ENCODE measurements at regions not wholly inside any gene's neighbourhood (a gene's known extent, or its start where the extent isn't known, plus 50 kb on each side); places are given as distances from the start of the nearest gene placed in this dataset.
A peak's percentile ranks its signal among the peaks of the same experiment; 100 is the strongest.

- no peak for TF ChIP-seq CTCF (IDR thresholded peaks at IDR 0.05)
- H3K36me3 ChIP-seq = no peaks in the 10 kb centered on the region
- DNase-seq (ENCODE audit: low spot score in 2 of 2) = no peak
- no peak overlapping the region for H3K4me3 ChIP-seq
- intact Hi-C loops (cut with DNase I) = no loop called here
- H3K9me3 ChIP-seq = no peaks in the 10 kb centered on the region
- no peak overlapping the region for H3K27ac ChIP-seq
- H3K27me3 ChIP-seq = no peaks in the 10 kb centered on the region
- no peaks in the 10 kb centered on the region for H3K4me1 ChIP-seq
These were observed 99.5 kb upstream of the NPAS2 start for GRCh38 chr2:100720445-100720844.

GRCh38 chr2:100721693-100722092 lies 98.2 kb upstream of the NPAS2 start:
- Histone ChIP-seq H3K4me3 (no peak overlapping the region), H3K36me3 (no peaks in the 10 kb centered on the region), H3K4me1 (no peaks in the 10 kb centered on the region), H3K27me3 (no peaks in the 10 kb centered on the region), H3K9me3 (no peaks in the 10 kb centered on the region), H3K27ac (no peak overlapping the region)
- intact Hi-C loops (cut with DNase I) = no loop called here
- no peak for DNase-seq (ENCODE audit: low spot score in 2 of 2)
- no peak for TF ChIP-seq CTCF (IDR thresholded peaks at IDR 0.05)

GRCh38 chr2:100722125-100722524 lies 97.8 kb upstream of the NPAS2 start:
- Histone ChIP-seq H3K27me3 (no peaks in the 10 kb centered on the region), H3K9me3 (no peaks in the 10 kb centered on the region), H3K27ac (no peak overlapping the region), H3K4me1 (no peaks in the 10 kb centered on the region), H3K4me3 (no peak overlapping the region), H3K36me3 (no peaks in the 10 kb centered on the region)
- DNase-seq (ENCODE audit: low spot score in 2 of 2) = no peak
- TF ChIP-seq CTCF (IDR thresholded peaks at IDR 0.05) = no peak
- intact Hi-C loops (cut with DNase I) = no loop called here

- Histone ChIP-seq H3K27me3 (no peaks in the 10 kb centered on the region), H3K36me3 (no peaks in the 10 kb centered on the region), H3K9me3 (no peaks in the 10 kb centered on the region), H3K4me3 (no peak overlapping the region), H3K27ac (no peak overlapping the region), H3K4me1 (no peaks in the 10 kb centered on the region)
- intact Hi-C loops (cut with DNase I) = no loop called here
- no peak for DNase-seq (ENCODE audit: low spot score in 2 of 2)
- TF ChIP-seq CTCF (IDR thresholded peaks at IDR 0.05) = no peak
These were observed 93.1 kb upstream of the NPAS2 start for GRCh38 chr2:100726866-100727265.

GRCh38 chr2:100730290-100730868 lies 89.6 kb upstream of the NPAS2 start:
- no peak overlapping the region for H3K4me3 ChIP-seq
- peak; percentile 43 to 63 (median 59) for TF ChIP-seq CTCF (IDR thresholded peaks at IDR 0.05)
- no peaks in the 10 kb centered on the region for H3K9me3 ChIP-seq
- no peaks in the 10 kb centered on the region for H3K27me3 ChIP-seq
- H3K36me3 ChIP-seq = no peaks in the 10 kb centered on the region
- no peak for DNase-seq (ENCODE audit: low spot score in 2 of 2)
- intact Hi-C loops (cut with DNase I) = loop anchor here (1.0 kb wide), 2 partner anchors 88 to 255 kb away; no protein-coding TSS in a partner anchor
- H3K4me1 ChIP-seq = no peaks in the 10 kb centered on the region
- H3K27ac ChIP-seq = no peak overlapping the region

- Histone ChIP-seq H3K27ac (no peak overlapping the region), H3K4me3 (no peak overlapping the region), H3K36me3 (no peaks in the 10 kb centered on the region), H3K9me3 (no peaks in the 10 kb centered on the region), H3K4me1 (no peaks in the 10 kb centered on the region), H3K27me3 (no peaks in the 10 kb centered on the region)
- TF ChIP-seq CTCF (IDR thresholded peaks at IDR 0.05) = no peak
- DNase-seq (ENCODE audit: low spot score in 2 of 2) = no peak
- intact Hi-C loops (cut with DNase I) = no loop called here
These were observed 88.4 kb upstream of the NPAS2 start for GRCh38 chr2:100731535-100731981.
